ENCODE measurements at regions not wholly inside any gene's neighbourhood (a gene's known extent, or its start where the extent isn't known, plus 50 kb on each side); places are given as distances from the start of the nearest gene placed in this dataset.

- no peak for DNase-seq
Observed at GRCh38 chr1:13878021-13878420, 178.0 kb downstream of the PRDM2 start.

GRCh38 chr1:13878451-13878850 lies 178.5 kb downstream of the PRDM2 start:
- no peak for DNase-seq

DNA sequence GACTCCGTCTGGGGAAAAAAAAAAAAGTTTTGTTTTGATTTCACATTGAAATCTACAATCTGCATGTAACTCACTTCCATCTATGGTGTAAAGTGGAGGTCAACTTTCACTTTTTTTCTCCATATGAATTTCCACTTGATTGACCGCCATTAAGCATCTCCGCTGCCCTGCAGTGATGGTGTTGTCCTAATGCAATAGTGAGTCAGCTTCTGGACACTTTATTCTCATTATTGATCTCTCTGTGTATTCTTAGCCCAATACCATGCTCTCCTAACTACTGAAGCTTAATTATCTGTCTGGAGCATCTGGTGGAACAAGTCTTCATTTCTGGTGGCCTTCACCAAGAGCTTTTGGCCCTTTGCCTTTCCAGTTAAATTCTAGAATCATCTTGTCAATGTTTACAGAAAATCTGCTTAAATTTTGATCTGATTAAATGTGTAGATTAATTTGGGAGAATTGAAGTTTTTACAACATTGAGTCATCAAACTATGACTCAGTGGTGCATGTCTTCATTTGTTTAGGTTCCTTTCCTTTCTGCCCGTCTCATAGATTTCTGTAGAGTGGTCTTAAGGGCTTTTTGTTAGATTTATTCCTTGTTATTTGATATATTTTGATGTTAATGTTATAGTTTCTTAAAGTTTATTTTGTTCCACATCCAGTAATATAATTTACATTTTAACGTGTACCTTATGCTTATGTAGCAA lies 181.5 kb downstream of the PRDM2 start:
- DNase-seq: no peak

DNA sequence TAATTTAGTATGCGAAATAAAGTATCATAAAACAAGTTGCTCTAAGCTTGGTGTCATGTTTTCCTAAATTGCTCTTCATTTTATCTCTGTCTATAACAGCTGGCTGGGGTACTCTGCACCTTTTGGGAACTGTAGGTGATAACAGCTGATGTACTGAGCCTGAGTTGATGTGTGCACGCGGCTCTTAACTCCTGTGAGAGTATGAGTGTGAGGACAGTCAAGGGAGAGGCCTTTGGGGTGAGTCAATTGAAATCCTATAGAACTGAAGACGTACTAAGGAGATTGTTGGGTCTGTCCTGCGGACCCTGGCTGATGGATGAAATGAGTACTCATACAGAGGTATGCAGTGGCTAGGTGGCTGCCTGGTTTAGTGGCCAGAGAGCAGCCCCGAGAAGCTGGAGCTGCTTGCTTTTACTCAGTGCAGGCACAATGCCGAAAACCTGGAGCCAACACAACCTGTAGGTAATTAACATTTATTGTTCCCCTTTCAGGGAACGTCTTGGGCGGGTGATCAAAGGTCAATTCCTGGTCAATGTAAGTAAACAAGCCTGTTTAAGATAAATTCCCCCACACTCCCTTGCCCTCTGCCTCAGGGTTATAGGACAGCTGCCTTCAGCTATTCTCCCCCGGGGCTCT lies 188.5 kb downstream of the PRDM2 start:
- DNase-seq: no peak

- no peak for DNase-seq
Observed at GRCh38 chr1:13889495-13889894, 189.5 kb downstream of the PRDM2 start.

GRCh38 chr1:13890766-13891165 lies 190.8 kb downstream of the PRDM2 start:
- no peak for DNase-seq

- no peak for DNase-seq
Observed at GRCh38 chr1:13892198-13892597, 192.2 kb downstream of the PRDM2 start.

- no peak for DNase-seq
Observed at GRCh38 chr1:13892671-13893325, 192.8 kb downstream of the PRDM2 start.

- DNase-seq: no peak
Observed at GRCh38 chr1:13893409-13893821, 193.4 kb downstream of the PRDM2 start.

GRCh38 chr1:13896932-13897331 lies 196.9 kb downstream of the PRDM2 start:
- no peak for DNase-seq

DNA sequence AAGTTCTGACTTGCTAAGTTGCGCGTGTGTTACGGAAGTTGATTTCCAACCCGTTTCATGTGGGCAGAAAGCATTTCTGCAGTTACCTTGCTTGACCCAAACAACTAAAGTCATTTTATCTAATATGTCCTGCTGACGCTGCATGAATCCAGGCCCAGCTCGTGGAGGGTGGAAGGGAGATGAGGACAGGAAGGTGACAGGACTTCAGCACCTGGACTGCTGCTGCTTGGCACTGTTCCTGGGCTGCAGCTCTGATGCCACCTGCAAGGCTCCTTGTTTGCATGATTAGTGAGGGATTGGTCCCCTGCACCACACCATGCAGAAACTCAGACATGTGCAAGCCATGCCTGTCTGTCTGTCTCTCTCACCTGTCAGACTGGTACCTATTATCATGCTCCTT lies 198.4 kb downstream of the PRDM2 start:
- DNase-seq: no peak

GRCh38 chr1:13899856-13900255 lies 199.9 kb downstream of the PRDM2 start:
- DNase-seq: no peak

- no peak for DNase-seq
Observed at GRCh38 chr1:13900583-13900982, 200.6 kb downstream of the PRDM2 start.

DNA sequence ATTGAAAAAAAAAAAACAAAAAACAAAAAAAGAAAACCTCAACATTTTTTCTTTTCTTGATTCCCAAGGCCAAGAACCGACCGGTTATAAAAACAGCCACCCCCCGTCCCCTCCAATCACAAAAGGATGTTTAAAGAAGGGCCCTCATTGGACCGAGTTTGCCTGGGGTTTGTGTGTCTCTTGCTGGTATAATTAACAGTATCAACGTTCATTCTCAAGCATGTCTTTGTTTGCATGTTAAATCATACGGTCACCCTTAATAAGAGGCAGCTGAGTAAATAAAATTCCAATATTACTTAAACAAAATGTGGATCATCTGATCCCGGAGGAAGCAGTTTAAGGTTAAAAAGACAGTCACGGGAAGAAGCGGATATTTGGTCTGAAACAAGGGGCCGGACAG lies 201.1 kb downstream of the PRDM2 start:
- no peak for DNase-seq

GRCh38 chr1:13901597-13901996 lies 201.6 kb downstream of the PRDM2 start:
- DNase-seq: no peak

GRCh38 chr1:13908128-13908527 lies 208.1 kb downstream of the PRDM2 start:
- DNase-seq: no peak

- DNase-seq: no peak
Observed at GRCh38 chr1:13911697-13912619, 212.0 kb downstream of the PRDM2 start.

DNA sequence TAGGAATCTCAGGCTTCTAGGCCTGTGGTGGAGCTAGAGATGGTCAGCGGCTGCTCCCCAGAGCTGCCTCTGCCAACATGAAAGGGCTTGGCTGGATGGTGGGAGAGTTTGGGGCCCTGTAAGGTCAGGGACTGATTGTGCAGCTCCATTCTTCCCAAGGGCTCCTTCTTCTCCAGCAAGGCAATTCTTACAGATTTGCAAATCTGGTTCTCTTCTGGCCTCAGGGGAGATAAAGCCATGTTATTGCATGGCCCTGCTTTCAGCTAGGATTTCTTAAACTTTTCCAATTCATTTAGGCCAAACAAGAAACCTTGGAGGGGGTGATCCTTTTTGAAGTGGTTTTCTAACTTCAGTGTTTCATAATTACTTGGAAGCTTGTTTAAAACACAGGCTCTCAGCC lies 213.4 kb downstream of the PRDM2 start:
- no peak for DNase-seq

DNA sequence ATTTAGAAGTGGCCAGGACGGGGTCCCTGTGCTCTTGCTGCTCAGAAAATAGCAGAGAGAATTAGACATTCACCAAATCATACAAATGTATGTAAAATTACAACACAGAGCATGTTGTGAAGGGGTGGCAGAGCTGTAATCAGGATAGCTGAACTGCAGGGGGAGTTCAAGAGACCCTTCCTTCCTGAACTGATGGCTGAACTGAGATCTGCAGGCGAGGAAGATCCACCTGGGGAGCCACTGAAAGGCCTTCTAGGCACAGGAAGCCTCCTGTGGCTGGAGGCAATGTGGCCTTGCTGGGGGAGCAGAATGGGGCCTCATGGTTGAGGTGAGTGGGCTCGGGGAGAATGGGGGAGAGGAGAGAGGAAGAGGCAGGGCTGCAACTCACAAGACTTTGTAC lies 216.5 kb downstream of the PRDM2 start:
- DNase-seq: no peak

DNA sequence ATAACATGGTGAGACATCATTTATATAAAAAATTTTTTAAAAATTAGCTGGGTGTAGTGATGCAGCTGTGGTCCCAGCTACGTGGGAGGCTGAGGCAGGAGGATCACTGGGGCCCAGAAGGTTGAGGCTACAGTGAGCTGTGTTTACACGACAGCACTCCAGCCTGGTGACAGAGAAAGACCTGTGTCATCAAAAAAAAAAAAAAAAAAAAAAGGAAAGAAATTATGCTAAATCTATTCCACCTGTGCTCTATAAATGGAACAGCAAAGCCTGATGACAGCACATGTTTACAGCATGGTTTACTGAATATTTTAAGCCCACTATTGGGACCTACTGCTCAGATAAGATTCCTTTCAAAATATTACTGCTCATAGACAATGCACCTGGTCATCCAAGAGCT lies 217.6 kb downstream of the PRDM2 start:
- DNase-seq: no peak

DNA sequence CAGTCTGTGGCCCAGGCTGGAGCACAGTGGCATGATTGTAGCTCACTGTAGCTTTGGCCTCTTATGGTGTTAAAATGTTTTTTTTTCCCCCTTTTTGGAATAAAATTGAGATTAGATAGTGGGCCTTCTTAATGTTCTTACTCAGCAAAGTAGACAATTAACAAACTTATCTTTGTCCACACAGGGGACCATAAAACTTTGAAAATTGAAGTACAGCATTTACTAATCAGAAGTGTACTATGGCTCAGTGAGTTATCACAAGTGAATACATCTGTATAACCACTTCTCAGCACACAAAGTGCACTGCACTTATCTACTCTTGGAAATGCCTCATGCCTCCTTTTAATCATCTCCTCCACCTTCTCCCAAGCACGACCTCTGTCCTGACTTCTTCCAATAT lies 218.9 kb downstream of the PRDM2 start:
- DNase-seq: no peak

DNA sequence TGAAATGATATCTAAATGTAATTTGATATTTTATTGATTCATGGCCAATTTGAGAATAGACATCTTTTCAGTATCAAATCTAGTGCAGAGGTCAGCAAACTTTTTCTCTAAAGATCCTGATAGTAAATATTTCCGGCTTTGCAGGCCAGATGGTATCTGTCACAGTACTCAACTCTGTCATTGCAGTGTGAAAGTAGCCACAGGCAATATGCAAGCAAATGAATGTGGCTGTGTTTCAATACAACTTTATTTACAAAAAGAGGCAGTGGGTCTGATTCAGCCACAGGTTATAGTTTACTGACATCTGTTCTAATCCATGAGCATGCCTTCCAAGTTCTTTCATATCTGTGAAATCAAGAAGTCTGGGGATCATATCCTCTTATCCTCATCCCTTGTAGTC lies 221.2 kb downstream of the PRDM2 start:
- DNase-seq: no peak

DNA sequence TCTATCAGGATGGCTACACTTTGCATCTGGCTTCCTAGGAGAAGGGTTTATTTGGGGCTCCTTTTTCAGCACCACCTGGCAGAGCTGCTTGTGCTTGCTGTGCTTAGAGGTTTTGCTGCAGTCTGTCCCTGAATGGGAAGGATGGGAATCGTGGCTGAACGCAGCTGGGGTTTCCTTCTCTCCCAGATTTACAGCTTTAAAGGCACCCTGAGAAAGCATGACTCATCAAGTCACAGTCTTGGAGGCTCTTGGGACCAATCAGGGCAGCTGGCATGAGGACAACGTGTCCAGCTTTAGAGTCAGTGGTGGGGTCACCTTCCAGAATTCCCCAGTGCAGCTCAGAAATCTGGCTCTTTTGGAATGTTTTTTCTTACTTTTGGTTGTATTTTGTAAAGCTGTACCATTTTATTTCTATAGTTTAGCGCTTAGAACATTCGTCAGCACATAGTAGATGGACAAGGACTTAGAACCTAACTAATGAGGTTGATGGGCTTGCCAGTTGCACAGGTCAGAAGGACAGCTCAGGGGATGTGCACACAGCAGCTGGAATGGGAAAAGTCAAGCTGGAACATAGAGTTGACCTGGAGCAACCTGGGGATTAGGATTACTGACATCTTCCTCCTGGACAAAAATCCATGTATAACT lies 222.6 kb downstream of the PRDM2 start:
- DNase-seq: no peak

Measured in activated naive CD4-positive, alpha-beta T cell (primary cell).